Gastrocnemius medialis (tissue), 4 donors: ENCODE measurements at regions not wholly inside any gene's neighbourhood (a gene's known extent, or its start where the extent isn't known, plus 50 kb on each side); places are given as distances from the start of the nearest gene placed in this dataset.
"Not testable (repeated sequence)": the region's sequence is repeated elsewhere in the genome, so short reads cannot be mapped to it uniquely, and the experiment has no call there.

Experiments used
- ATAC-seq, 2 donors: fragments of 150-250 bp; one replicate each; pipeline ENCODE4 v1.9.1; 2016
- DNase-seq, 2 donors: peaks; one replicate each; pipeline ENCODE4 v3.0.0-alpha.2; 2019
- H3K27ac ChIP-seq, 4 donors: fragments of 200-600 bp; sonication (generic); 1 replicate in 1 of 4; 2 replicates in 3 of 4; pipeline ENCODE4 v1.5.1; 2016 to 2018; ENCODE audit warnings: mild to moderate bottlenecking in 2 of 4, moderate library complexity in 1 of 4
- H3K27me3 ChIP-seq, 3 donors: fragments of 200-600 bp; sonication (generic) in 2 of 3; 1 replicate in 1 of 3; 2 replicates in 2 of 3; pipeline versions ENCODE4 v1.5.1 to v1.6.0; 2016 to 2019; ENCODE audit warnings: mild to moderate bottlenecking in 1 of 3, moderate library complexity in 1 of 3
- H3K36me3 ChIP-seq, 2 donors: fragments of 200-600 bp; sonication (generic) in 1 of 2; one replicate each; pipeline ENCODE4 v1.5.1; 2017 to 2018
- H3K4me1 ChIP-seq, 2 donors: fragments of 200-600 bp; sonication (generic) in 1 of 2; one replicate each; pipeline ENCODE4 v1.5.1; 2016 to 2017; ENCODE audit warnings: mild to moderate bottlenecking in 2 of 2
- H3K4me3 ChIP-seq, 4 donors: fragments of 200-600 bp; sonication (generic) in 3 of 4; 1 replicate in 1 of 4; 2 replicates in 3 of 4; pipeline ENCODE4 v1.5.1; 2016 to 2019; ENCODE audit warnings: mild to moderate bottlenecking in 2 of 4
- H3K9me3 ChIP-seq, 3 donors: fragments of 200-600 bp; sonication (generic) in 2 of 3; 1 replicate in 1 of 3; 2 replicates in 2 of 3; pipeline ENCODE4 v1.5.1; 2016 to 2019
- POLR2A ChIP-seq, 2 donors: fragments of 450-650 bp; IDR thresholded peaks; one replicate each; pipeline ENCODE4 v1.6.1; 2017; ENCODE audit warnings: antibody characterized with exemption in 2 of 2, mild to moderate bottlenecking in 2 of 2, moderate library complexity in 2 of 2
- in situ Hi-C, 4 donors: fragments of 200-750 bp; cut with MboI; loops; one replicate each; pipeline versions ENCODE4 v1.15.0 to v1.8.0; 2017; ENCODE audit warnings: low sequenced_read_pairs in 4 of 4
- intact Hi-C: fragments of 100-400 bp; cut with DNase I; formaldehyde crosslinking; loops from one replicate; pipeline ENCODE4 v1.15.1; 2023; ENCODE audit warnings: low total_unique reads
- TF ChIP-seq, protein P1 (sequence below), 5 experiments: fragments of 450-650 bp in 3 of 5; fragments of 200-600 bp in 2 of 5; sonication (generic) in 2 of 5; IDR thresholded peaks in 4 of 5; conservative IDR thresholded peaks in 1 of 5; 1 replicate in 4 of 5; 2 replicates in 1 of 5; pipeline ENCODE4 v1.5.1; 2016 to 2019; ENCODE audit warnings: antibody characterized with exemption in 5 of 5, mild to moderate bottlenecking in 3 of 5, moderate library complexity in 3 of 5

DNA sequence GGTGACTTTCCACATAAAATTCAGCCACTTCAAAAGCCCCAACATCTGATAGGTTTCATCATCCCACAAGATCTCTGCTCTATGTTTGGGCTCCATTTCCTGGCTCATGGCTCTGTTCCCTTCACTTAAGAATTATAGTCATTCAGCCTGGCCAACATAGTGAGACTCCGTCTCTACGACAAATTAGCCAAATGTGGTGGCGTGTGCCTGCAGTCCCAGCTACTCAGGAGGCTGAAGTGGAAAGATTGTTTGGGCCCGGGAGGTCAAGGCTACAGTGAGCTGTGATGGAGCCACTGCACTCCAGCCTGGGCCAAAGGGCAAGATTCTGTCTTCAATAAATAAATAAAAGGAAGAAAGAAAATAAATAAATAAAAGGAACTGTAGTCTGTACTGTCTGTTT is 57.9 kb upstream of the CTSV start:
- H3K4me3 ChIP-seq: no peak overlapping the region
- intact Hi-C loops: no loop called here
- H3K27ac ChIP-seq: no peak overlapping the region
- no peaks in the 10 kb centered on the region for H3K36me3 ChIP-seq
- in situ Hi-C loops: no loop called here
- H3K4me1 ChIP-seq: no peaks in the 10 kb centered on the region
- no peak for ATAC-seq
- H3K9me3 ChIP-seq: no peaks in the 10 kb centered on the region
- H3K27me3 ChIP-seq: no peaks in the 10 kb centered on the region
- DNase-seq: no peak
- TF ChIP-seq POLR2A (IDR thresholded peaks at IDR 0.05): no peak
- TF ChIP-seq, protein P1, sequence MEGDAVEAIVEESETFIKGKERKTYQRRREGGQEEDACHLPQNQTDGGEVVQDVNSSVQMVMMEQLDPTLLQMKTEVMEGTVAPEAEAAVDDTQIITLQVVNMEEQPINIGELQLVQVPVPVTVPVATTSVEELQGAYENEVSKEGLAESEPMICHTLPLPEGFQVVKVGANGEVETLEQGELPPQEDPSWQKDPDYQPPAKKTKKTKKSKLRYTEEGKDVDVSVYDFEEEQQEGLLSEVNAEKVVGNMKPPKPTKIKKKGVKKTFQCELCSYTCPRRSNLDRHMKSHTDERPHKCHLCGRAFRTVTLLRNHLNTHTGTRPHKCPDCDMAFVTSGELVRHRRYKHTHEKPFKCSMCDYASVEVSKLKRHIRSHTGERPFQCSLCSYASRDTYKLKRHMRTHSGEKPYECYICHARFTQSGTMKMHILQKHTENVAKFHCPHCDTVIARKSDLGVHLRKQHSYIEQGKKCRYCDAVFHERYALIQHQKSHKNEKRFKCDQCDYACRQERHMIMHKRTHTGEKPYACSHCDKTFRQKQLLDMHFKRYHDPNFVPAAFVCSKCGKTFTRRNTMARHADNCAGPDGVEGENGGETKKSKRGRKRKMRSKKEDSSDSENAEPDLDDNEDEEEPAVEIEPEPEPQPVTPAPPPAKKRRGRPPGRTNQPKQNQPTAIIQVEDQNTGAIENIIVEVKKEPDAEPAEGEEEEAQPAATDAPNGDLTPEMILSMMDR (IDR thresholded peaks at IDR 0.05 in 4 of 5, conservative IDR thresholded peaks at IDR 0.05 in 1 of 5): no peak

DNA sequence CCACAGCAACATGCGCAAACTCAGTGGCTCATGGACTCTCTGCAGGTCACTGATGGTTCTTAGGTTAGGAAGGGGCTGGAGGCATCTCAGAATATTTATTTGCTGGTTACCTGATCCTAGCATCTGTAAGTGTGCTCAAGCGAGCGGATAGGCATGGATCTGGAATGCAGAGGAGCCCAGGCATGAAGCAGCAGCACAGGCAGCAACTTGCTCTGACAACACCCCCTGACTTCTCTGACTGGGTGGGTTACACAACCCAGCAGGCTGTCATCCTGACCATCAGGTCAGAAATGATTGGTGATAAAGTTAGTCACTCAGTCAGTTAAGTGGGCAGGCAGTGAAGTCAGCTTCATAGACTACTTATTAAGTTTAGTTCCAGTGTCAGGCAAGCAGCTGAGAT is 50.4 kb upstream of the CTSV start:
- in situ Hi-C loops: not testable (repeated sequence)

More for the DNA sequence above, 50.4 kb upstream of the CTSV start:
- ATAC-seq, H3K4me3 ChIP-seq, H3K27ac ChIP-seq, H3K4me1 ChIP-seq, intact Hi-C loops, H3K27me3 ChIP-seq, H3K36me3 ChIP-seq, H3K9me3 ChIP-seq, DNase-seq: not testable (repeated sequence)
